Midbrain (tissue), 1 donor: ENCODE measurements at regions not wholly inside any gene's neighbourhood (a gene's known extent, or its start where the extent isn't known, plus 50 kb on each side); places are given as distances from the start of the nearest gene placed in this dataset.

ENCODE experiments used
- DNase-seq: peaks from one replicate; lab custom pipeline; 2025; lab: John Stamatoyannopoulos, UW

DNA sequence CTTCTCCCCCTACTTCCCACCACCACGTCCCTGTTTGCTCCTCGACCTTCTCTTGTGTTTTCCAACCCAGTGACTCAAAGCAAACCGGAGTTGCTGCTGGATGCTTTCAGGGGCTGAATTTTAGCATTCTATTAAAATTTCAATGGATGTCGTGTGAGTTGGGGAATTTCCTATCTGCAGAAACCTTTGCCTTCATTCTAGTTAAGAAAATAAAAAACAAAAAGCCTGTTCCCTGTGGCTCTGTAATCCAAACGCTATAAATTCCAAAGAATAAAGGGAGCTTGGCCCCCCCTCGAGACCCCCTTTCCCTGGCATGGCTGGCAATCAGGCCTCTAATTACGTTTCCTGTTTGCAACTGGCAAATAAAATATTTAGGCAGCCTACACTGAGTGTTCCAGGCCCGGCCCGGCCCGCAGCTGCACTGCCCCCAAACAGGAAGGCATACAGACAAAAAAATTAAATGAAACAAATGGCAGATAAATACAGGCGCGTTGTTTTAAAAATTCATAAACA lies 139.4 kb upstream of the PPP1R26 start:
- DNase-seq: no peak

DNA sequence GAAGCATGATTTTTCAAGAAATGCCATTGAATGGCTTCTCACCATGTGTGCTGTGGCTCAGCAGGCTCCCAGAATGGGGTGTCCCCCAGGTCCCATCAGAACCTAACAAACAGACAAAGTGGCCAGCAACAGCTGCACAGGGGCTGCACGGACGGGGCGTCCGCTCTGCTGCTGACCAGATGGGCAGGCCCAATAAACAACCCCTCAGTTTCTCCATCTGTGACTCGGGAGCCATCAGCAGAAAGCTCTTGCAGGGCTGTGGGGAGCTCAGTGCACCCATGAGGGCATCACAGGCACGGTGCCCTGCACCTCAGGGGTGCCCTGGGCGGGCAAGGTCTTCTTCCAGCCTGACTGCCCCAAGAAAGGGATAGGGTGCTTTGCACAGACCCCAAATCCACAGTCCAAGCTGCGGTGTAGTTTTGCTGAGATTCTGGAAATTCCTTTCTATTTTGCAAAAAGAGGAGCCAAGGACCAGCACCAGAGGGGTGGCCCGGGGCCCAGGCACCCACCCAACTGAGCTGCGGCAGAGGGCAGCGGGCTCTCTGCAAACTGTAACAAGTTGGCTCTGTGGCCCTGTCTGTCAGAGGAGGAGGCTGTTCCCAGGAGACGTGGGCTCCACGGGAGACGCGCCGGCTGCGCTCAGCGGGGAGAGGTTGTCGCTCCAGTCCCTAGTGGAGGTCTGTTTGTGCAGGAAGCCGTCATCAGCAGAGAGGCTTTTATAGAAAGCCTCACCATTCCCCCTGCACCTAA lies 138.7 kb upstream of the PPP1R26 start:
- DNase-seq: no peak

DNA sequence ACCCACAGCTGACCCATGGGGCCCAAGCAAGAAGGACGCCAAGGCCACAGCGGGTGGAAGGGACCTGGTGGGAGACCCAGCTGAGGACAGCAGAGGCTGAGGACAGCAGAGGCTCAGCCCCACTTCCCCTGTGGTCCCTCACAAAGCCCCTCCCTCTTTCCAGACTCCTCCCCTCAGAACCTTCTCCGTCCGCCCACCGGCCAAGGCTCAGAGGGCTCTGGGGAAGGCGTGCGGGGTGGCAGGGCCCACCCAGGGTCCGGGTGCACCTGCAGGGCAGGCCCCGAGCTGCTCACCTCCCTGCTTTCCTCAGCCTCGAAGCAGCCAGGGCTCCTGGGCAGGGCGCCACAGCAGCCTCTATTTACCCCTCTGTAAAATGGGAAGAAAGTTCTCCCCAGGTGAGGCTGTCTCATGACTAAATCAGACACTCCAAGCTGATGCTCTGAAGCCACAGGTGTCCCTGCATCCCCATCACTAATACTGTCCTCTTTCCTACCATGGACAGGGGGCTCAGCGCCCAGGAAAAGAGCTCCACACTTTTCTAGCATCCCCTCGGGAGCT lies 137.9 kb upstream of the PPP1R26 start:
- no peak for DNase-seq

DNA sequence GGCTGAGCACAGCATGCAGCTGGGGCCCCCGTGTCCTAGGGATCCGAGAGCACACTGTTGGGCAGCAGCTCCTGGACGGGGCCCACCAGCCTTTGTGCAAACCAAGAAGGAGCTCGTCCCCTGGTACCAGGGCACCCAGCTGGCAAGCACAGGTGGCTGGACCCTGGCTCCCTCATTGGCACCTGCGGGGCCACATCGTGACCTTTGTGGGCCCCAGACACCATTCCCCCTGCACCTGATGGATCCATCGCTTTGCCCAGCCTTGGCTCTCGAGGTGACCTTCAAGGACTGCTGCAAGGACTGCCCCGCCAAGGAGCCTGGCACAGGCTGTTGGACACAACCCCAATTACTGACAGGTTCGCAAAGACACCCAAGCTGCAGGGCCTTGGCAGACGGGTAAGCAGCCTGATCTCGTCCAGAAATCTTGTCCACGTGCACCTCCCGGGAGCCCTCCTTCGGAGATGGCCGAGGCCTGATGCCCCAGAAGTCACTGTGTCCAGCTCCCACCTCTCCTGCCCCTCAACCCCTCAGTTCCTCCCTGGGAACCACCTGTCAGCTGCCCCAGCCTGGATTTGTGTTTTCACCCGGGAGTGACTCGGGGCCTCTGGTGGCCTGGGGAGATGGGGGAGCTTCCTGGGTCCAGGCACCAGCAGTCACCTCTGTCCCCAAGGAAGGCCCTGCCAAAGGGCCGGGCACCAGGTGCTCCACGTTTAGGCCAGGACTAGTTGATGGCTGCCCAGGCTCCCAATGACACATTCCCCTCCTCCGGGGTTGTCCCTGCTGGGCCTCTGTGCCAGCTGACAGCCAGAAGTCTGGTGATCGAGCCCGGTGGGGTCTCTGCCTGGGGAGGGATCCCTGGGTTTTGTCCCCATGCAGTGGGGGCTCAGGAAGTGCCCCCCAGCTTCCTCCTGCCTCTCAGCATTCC lies 137.1 kb upstream of the PPP1R26 start:
- DNase-seq: no peak

DNA sequence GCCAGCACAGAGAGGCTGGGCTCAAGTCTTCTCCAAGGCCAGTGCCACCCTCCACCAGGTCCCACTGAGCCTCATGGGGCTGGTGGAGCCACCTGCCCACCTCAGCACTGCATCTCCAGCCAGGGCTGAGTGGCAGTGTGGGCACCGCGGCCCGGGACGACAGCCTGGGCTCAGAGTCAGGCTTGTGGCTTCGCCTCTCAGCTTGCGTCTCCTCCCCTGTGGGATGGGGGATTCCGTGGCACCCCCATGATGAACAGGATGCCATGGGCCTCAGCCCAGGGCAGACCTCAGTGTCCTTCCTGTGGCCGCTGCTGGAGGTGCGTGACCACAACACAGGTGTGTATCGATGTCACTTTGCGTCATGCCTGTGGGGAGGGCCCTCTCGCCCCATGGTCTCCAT lies 136.4 kb upstream of the PPP1R26 start:
- DNase-seq: no peak

DNA sequence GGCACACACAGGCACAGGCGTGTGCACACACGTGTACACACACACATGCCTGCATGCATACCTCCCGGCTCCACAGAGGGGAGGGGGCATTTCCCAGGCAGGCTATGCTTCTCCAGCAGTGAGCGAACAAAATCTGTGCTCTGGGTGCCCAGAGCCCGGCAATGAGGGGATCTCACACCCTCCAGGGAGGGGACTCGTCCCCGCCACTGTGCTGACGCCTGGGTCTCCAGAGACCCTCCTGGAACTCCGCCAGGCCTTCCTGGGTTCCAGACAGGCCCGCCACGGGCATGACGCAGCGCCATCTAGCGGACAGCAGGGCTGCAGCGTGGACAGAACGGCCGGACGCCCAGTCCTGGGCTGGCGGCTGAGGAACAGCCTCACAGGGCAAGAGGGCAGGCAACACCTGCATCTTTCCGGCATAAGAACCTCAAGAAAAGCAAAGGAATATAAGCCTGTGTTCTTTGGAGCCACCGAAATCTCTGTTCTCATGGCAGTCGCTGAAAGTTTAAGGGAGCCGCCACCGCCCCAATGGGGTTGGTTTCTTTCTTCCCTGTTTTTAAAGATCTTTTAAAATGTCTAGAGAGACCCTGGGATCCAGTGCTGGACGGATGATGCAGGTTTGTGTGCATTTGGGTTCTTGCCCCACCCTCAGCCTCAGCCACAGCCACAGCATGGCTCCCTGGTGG lies 135.6 kb upstream of the PPP1R26 start:
- peak; percentile 54 for DNase-seq

DNA sequence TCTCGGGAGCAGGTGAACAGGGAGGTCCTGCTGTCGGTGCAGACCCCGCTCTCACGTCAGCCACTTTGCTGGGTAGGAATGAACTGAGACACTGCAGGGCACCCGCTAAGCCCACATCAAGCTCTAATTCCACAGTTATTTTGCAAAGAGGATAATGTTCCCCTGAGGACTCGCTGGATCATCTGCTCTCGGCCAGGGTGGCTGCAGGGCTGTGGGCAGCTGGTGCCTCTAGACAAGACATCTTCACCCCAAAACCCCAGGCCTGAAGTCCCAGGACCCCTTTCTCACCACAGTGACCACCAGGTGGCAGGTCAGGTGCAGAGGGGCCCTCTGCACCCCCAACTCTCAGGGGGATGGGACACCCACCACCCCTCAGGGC lies 135.1 kb upstream of the PPP1R26 start:
- no peak for DNase-seq

DNA sequence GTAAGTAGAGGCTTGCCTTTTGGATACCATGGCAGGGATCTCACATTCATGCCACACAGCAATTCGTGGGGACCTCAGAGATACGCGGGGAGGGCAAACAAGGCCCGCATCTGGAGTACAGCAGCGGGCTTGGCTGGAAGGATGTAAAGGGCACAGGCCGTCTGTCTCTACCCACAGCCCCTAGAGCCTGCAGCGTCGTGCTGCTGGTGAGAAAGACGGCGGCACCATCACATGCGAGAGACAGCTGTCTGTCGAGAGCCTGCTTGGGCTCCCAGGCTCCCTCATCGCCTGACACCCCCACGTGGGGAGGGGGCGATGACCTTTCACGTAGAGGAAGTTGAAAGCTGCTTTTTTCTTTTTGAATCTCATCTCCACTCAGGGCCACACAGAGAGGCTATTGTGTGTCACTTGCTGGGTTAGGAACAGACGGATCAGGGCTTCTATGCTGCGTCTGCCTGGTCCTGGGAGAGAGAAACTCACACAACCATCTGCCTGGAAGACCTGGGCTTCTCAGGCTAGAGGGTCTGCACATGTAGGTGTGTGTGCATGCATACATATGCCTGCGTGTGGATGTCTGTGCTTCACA lies 134.6 kb upstream of the PPP1R26 start:
- no peak for DNase-seq

DNA sequence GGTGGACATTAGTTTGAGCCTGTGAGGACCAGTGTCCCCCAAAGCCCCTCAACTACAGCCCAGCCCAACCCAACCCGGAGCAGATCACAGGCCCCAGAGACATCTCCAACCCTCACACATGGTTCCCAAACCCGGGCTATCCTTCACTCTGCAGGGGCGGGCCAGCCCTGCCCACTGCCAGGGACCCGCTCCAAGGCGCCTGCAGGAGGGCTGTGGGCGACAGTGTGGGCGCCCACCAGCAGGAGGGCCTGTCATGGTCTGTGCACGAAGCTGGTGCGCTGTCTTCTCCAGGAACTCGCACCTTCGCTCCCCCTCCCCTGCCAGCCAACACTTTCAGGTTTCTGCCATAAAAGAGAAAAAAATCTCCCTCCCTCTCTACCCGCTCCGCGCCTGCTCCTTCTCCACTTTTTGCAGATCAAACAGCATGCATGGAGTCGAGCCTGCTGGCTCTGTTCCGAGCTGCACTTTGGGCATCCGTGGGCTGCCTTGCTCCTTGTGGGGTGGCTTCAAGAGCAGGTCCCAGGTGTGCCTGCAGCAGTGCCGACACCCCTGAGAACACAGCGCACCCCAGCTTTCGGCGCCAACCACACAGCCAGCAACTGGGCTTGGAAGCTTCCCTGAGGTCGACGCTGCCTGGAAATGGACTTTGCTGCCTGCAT lies 133.7 kb upstream of the PPP1R26 start:
- DNase-seq: no peak

DNA sequence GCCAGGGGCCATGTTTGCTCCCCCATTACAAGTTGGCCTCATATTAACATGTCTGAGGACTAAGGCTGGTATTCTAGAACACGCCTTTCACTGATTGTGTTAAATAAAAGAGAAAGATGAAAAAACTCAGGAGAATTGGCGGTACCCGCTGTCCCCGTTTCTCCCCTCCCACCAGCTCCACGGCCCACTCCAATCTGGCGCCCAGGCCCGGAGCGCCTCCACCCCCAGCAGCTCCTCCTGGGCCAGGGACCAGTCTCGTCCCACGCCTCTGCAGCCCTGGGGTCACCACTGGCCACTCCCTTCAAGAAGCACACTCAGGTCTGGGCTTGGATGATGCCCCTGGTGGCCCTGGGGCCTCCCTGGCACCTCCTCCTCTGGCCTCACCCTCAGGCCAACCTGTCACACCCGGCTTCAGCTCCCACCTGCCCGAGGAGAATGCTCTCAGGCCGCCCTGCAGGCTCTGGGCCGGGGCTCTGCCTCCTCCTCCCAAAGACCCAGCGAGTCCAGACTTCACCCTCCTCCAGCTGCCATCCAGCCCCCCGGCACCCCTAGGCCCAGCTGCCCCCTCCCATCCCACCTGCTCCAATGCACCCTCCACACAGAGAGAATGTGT lies 133.0 kb upstream of the PPP1R26 start:
- no peak for DNase-seq

DNA sequence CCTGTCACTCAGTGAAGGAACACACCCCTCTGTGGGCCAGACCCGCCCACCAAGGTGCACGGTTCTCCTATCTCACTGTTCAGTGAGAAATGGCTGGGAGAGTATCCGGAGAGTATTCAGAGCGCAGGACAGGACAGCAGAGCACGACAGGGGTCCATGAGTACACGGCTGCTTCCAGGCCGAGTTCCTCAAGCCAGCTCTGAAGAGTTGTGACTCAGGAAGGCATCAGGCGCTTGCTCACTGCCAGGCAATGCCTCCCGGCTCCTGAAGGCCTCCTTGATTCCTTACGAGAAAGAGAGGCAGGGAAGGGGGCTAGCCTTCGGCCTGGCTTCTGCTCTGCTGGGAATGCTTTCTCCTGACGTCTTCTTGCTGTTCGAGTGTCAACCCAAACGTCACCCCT lies 132.1 kb upstream of the PPP1R26 start:
- no peak for DNase-seq

DNA sequence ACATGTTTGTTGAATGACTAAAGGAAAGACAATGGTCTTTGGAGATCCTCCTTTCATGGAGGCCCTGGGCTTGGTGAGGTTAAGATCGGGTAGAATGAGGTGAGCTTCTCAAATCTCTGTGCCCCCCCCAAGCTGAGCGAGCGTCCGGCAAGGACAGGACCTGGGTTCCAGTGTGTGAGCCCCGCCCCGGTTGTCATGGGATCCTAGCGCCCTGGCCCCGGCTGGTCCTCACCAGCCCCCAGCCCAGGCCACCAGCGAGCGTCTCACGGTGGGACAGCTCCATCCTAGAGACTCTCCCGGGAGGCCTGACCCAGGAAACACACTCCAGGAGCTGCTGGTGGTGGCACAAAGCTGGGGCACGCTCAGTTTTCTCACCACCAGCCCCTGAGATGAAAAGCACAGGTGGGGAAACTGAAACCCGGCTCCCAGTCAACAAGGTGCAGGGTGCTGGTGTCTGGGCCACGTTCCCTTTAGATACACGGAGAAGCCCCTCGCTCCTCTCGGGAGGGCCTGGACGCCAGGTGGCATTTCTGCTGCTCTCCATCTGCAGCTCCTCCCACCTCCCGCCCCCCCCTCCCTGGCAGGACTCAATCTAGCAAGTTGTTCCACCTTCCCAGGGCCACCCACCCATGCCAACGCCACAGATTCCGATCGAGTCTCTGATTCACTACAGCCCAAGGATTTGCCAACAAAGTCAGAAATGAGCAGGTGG lies 131.3 kb upstream of the PPP1R26 start:
- no peak for DNase-seq

DNA sequence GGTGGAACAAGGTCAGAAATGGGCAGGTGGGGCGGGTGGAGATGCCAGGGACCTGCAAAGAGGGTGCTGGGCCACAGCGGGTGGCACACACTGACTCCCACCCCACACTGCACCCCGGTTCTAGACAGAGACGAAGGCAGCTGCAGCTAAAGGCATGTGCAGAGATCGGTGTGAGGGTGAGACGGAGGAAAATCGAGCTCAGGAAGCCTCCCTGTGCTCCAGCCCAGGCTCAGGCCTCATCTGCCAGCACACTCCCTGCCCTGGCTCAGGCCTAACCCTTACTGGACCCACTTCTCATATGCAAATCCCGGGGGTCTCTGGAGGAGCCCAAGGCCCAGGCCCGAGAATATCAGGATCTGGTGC lies 130.8 kb upstream of the PPP1R26 start:
- DNase-seq: no peak

DNA sequence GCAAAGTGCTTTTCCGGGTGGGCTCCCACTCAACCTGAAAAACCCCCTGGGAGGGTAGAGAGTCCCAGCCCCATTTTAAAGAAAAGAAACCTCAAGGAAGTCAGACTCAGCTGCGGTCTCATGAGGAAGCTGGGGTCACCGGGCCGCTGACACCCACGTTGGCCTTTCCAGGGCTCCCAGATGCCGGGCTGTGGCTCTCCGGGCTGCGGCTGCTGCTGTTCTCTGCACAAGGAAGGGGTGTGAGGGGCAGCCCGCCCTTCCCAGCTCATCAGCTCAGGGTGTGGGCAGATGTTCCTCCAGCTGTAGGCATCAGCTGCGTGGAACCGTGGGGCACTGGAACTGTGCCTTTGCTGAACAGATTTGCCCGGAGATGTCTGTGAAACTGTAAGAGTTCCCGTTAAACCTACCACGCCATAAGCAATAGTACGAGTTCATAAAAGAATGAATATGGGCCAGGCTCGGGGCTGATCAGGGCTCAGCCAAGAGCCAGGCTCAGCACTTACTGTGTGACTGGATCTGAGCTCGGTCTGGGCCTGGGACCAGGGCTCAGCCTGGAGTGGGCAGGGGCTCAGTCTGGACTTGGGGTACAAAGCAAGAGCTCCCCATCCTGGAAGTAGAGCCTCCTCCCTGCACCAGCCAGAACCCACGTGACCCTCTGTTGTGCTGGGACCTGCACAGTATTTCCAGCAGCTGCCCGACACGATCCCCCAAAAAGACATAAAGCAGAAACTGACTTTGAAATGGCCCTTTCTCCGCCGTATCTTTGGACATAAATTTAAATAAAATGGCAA lies 130.2 kb upstream of the PPP1R26 start:
- no peak for DNase-seq

DNA sequence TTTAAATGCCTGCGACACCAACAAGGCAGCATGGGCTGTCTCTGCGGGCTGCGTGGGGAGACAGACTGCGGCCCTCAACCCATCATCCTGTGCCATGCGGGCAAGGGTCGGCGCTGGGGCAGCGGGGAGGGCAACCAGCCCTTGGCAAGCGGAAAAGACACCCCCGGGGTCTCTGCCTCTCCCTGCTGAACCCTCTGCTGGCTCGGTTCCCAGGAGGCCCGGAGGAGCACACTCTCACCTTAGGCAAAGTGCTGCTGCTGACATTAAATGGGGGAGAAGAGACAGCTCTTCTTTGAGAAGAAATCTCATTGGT lies 129.6 kb upstream of the PPP1R26 start:
- DNase-seq: no peak

DNA sequence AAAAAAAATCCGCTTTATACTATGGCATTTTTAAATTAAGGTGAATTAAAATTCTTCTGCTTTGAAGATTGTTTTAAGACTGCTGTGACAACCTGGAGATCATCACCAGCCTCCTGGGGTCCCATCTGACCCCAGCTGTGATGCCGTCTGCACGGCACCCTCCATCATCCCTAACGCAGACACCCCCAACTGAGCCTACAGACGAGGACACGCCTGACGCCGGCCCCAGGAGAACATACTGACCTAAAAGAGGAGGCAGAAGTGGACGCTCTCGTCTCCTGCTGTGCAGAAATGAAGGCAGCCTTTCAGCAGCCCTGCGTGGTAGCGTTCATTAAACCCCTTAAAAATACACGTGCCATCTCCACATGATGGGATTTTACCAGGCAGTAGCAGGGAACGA lies 125.6 kb upstream of the PPP1R26 start:
- DNase-seq: no peak

DNA sequence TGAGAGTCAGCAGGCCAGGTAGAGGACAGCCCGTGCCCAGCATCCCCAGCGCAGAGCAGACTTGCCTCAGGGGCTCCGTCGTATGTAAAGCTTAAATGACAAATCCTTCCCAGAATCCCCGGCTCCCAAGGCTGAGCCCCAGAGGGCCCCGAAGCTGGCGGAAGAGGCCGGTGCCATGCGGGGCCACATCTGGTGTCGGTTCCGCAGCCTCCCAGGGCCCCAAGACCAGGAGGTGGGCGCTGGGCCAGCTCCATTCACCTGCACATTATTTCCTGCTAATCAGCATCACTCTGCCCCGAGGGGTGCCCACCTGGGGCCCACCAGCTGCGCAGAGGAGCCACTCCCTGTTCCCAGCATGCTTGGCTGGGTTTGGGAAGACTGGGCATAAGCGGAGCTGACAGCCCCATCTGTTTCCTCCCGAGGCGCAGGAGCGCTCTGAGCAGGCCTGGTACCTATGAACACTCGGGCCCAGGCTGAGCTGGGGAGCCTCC lies 124.0 kb upstream of the PPP1R26 start:
- no peak for DNase-seq

DNA sequence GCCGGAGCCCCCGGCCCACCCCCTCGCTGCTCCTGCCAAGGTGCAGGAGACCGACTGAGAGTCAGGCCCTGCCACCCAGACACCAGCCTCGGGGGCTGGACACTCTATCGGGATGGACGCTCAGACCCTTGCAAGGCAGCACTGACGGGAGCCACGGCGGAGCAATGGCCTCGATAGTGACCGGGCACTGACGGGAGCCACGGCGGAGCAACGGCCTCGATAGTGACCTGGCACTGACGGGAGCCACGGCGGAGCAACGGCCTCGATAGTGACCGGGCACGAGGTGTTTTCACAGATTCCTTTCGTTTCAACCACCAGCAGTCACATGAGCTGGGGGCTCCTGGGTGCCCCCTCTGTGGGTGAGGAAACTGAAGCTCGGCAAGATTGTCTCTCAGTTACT lies 123.6 kb upstream of the PPP1R26 start:
- DNase-seq: no peak

DNA sequence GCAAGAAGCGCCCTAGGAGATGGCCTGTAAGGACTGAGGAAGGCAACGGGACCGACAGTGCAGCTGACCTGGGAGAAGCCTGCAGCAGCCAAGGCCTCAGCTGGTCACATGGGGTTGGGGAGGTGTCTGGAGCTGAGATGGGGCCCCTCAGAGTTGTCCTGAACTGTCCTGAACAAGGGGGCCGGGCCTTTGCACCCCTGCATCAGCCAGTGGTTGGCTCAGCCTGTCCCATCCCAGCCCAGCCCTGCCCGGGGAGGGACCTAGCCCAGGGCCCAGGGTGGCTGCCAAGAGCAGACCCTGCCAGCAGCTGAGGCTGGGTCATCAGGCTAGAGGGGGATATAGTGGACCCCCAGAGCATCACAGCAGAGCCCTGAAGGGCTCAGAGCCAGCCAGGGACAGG lies 122.8 kb upstream of the PPP1R26 start:
- DNase-seq: no peak
